OCI-LY3 (cell line): ENCODE measurements at regions not wholly inside any gene's neighbourhood (a gene's known extent, or its start where the extent isn't known, plus 50 kb on each side); places are given as distances from the start of the nearest gene placed in this dataset.

ENCODE experiments used
- CTCF ChIP-seq: fragments of 200-600, 300-600 bp; sonication (generic); IDR thresholded peaks from 2 replicates; pipeline ENCODE4 v1.5.1; 2014; ENCODE audit warnings: antibody characterized with exemption, low read length, low read depth
- EZH2phosphoT487 ChIP-seq: fragments of 200-600 bp; shearing (Covaris generic); IDR thresholded peaks from 2 replicates; pipeline ENCODE4 v1.6.1; 2018; ENCODE audit warnings: antibody characterized with exemption, mixed run types, low read depth

GRCh38 chr6:168887621-168888020 is 366.0 kb downstream of the THBS2 start:
- TF ChIP-seq CTCF = no peak
- TF ChIP-seq EZH2phosphoT487 = no peak
